HCT116 (cell line): ENCODE measurements at regions not wholly inside any gene's neighbourhood (a gene's known extent, or its start where the extent isn't known, plus 50 kb on each side); places are given as distances from the start of the nearest gene placed in this dataset.

Experiments
- ATAC-seq: fragments of 200-7000 bp; cut with Tn5 transposase; 2 replicates; pipeline ENCODE4 v1.9.1; 2020; ENCODE audit warnings: mild to moderate bottlenecking, moderate library complexity
- BruUV-seq: library from RNA; stranded (reverse); fragments of 400-500 nt; replicated peaks from 2 replicates; lab custom pipeline; 2021; lab: Mats Ljungman, UMichigan
- CTCF ChIA-PET: fragments of 300-600 bp; sonication (Branson Sonifier 250); formaldehyde crosslinking; loops from one replicate; lab custom pipeline; 2021; ENCODE audit warnings: antibody characterized with exemption; lab: Charles Lee
- POLR2A ChIA-PET: fragments of 300-600, 350-600 bp; sonication (Branson Sonifier 250); formaldehyde crosslinking; loops from one replicate; lab custom pipeline; 2021; ENCODE audit warnings: antibody characterized with exemption; lab: Charles Lee
- RAD21 ChIA-PET, 2 experiments: fragments of 300-600 bp; sonication (Branson Sonifier 250); formaldehyde crosslinking; loops; one replicate each; lab custom pipeline; 2023; ENCODE audit warnings: low total read pairs in 2 of 2; ENCODE audit not compliant: uncharacterized antibody in 2 of 2, unreplicated experiment in 2 of 2, low non-redundant PET in 1 of 2; lab: Charles Lee
- DNase-seq: peaks from one replicate; pipeline ENCODE4 v3.0.0-alpha.2; 2010; ENCODE audit warnings: low read depth, low spot score
- H2AFZ ChIP-seq: fragments of 200-600 bp; shearing (Covaris generic), sonication (generic); 2 replicates; pipeline ENCODE4 v1.6.1; 2017; ENCODE audit warnings: low read depth, mixed run types, mixed read lengths, antibody characterized with exemption, low read length; ENCODE audit not compliant: poor library complexity, severe bottlenecking
- H3K27ac ChIP-seq: 2 replicates; pipeline ENCODE4 v1.5.1; 2012; ENCODE audit warnings: low read depth, low read length
- H3K27me3 ChIP-seq: fragments of 200-600 bp; sonication (generic); 2 replicates; pipeline ENCODE4 v1.6.1; 2016; ENCODE audit warnings: mixed run types, low read length, mixed read lengths; ENCODE audit not compliant: insufficient read depth
- H3K36me3 ChIP-seq, 2 experiments: fragments of 200-500 bp in 1 of 2; fragments of 200-600 bp in 1 of 2; sonication (Bioruptor generic) in 1 of 2; sonication (generic) in 1 of 2; 2 replicates each; pipeline versions ENCODE4 v1.5.1 to v1.6.1; 2014 to 2016; ENCODE audit warnings: low read length in 2 of 2, inconsistent platforms in 1 of 2, mixed read lengths in 1 of 2, mixed run types in 1 of 2; ENCODE audit not compliant: insufficient read depth in 2 of 2, control insufficient read depth in 1 of 2
- H3K4me1 ChIP-seq, 2 experiments: fragments of 200-600 bp in 1 of 2; sonication (generic) in 1 of 2; 2 replicates each; pipeline versions ENCODE4 v1.5.1 to v1.6.1; 2012 to 2017; ENCODE audit warnings: low read length in 2 of 2, inconsistent platforms in 1 of 2, mild to moderate bottlenecking in 1 of 2, mixed read lengths in 1 of 2, mixed run types in 1 of 2, moderate library complexity in 1 of 2; ENCODE audit not compliant: insufficient read depth in 2 of 2, control insufficient read depth in 1 of 2
- H3K4me2 ChIP-seq: fragments of 200-600 bp; sonication (generic); 2 replicates; pipeline ENCODE4 v1.6.1; 2017; ENCODE audit warnings: mixed run types, low read length, mixed read lengths
- H3K4me3 ChIP-seq, 2 experiments: fragments of 200-600 bp in 1 of 2; sonication (generic) in 1 of 2; replicated peaks in 1 of 2; 2 replicates each; pipeline ENCODE4 v1.5.1; 2011 to 2016; ENCODE audit warnings: low read length in 2 of 2, control low read depth in 1 of 2, low read depth in 1 of 2, mild to moderate bottlenecking in 1 of 2, mixed read lengths in 1 of 2, mixed run types in 1 of 2
- H3K79me2 ChIP-seq: fragments of 200-600 bp; sonication (generic); 2 replicates; pipeline ENCODE4 v1.6.1; 2017; ENCODE audit warnings: mild to moderate bottlenecking, mixed run types, low read length, moderate library complexity, mixed read lengths; ENCODE audit not compliant: insufficient read depth
- H3K9ac ChIP-seq: fragments of 200-600 bp; sonication (generic); 2 replicates; pipeline ENCODE4 v1.6.1; 2016; ENCODE audit warnings: low read length, mixed read lengths
- H3K9me2 ChIP-seq: fragments of 200-600 bp; sonication (generic), shearing (Covaris generic); 2 replicates; pipeline ENCODE4 v1.6.1; 2017; ENCODE audit warnings: mixed run types, mild to moderate bottlenecking, moderate library complexity; ENCODE audit not compliant: insufficient read depth
- H3K9me3 ChIP-seq, 2 experiments: fragments of 200-500 bp in 1 of 2; fragments of 200-600 bp in 1 of 2; sonication (Bioruptor generic) in 1 of 2; sonication (generic) in 1 of 2; 2 replicates each; pipeline ENCODE4 v1.6.1; 2014 to 2017; ENCODE audit warnings: low read length in 2 of 2, mixed read lengths in 2 of 2, inconsistent platforms in 1 of 2, low read depth in 1 of 2, mild to moderate bottlenecking in 1 of 2, mixed run types in 1 of 2, moderate library complexity in 1 of 2; ENCODE audit not compliant: control insufficient read depth in 1 of 2, insufficient read depth in 1 of 2
- H4K20me1 ChIP-seq: fragments of 200-600 bp; sonication (generic), shearing (Covaris generic); 2 replicates; pipeline ENCODE4 v1.6.1; 2017; ENCODE audit warnings: mixed run types, mild to moderate bottlenecking, moderate library complexity; ENCODE audit not compliant: insufficient read depth
- ATF3 ChIP-seq: IDR thresholded peaks from 2 replicates; pipeline ENCODE4 v1.6.1; 2012
- CBX3 ChIP-seq: IDR thresholded peaks from 2 replicates; pipeline ENCODE4 v1.6.1; 2012; ENCODE audit warnings: low read depth
- CEBPB ChIP-seq: IDR thresholded peaks from 2 replicates; pipeline ENCODE4 v1.6.1; 2012; ENCODE audit warnings: low read depth
- CTCF ChIP-seq, 3 experiments: fragments of 200-600 bp in 1 of 3; sonication (generic) in 1 of 3; IDR thresholded peaks in 2 of 3; conservative IDR thresholded peaks in 1 of 3; 2 replicates each; pipeline ENCODE4 v1.5.1; 2012 to 2017; ENCODE audit warnings: low read depth in 2 of 3, low read length in 2 of 3, antibody characterized with exemption in 1 of 3, borderline replicate concordance in 1 of 3, control low read depth in 1 of 3, mild to moderate bottlenecking in 1 of 3, mixed read lengths in 1 of 3, mixed run types in 1 of 3, moderate library complexity in 1 of 3; ENCODE audit not compliant: insufficient read depth in 1 of 3
- EGR1 ChIP-seq: IDR thresholded peaks from 2 replicates; pipeline ENCODE4 v1.6.1; 2012; ENCODE audit warnings: low read depth
- ELF1 ChIP-seq: IDR thresholded peaks from 2 replicates; pipeline ENCODE4 v1.6.1; 2012; ENCODE audit warnings: low read depth, borderline replicate concordance
- EZH2 ChIP-seq: fragments of 200-600 bp; sonication (generic); IDR thresholded peaks from 2 replicates; pipeline ENCODE4 v1.6.1; 2017; ENCODE audit warnings: antibody characterized with exemption, mixed run types
- FOSL1 ChIP-seq: IDR thresholded peaks from 2 replicates; pipeline ENCODE4 v1.6.1; 2012; ENCODE audit warnings: low read depth
- MAX ChIP-seq: IDR thresholded peaks from 2 replicates; pipeline ENCODE4 v1.6.1; 2012
- POLR2A ChIP-seq: IDR thresholded peaks from 2 replicates; pipeline ENCODE4 v1.7.0; 2011; ENCODE audit warnings: borderline replicate concordance; ENCODE audit not compliant: insufficient read depth, insufficient read length; ENCODE audit errors: extremely low read depth
- RAD21 ChIP-seq: IDR thresholded peaks from 2 replicates; pipeline ENCODE4 v1.6.1; 2012; ENCODE audit warnings: low read depth, mild to moderate bottlenecking
- REST ChIP-seq: IDR thresholded peaks from 2 replicates; pipeline ENCODE4 v1.6.1; 2012; ENCODE audit warnings: low read depth
- SP1 ChIP-seq: IDR thresholded peaks from 2 replicates; pipeline ENCODE4 v1.6.1; 2012; ENCODE audit warnings: low read depth
- SRF ChIP-seq: IDR thresholded peaks from 2 replicates; pipeline ENCODE4 v1.6.1; 2012; ENCODE audit warnings: low read depth
- TCF7L2 ChIP-seq: IDR thresholded peaks from 2 replicates; pipeline ENCODE4 v1.7.0; 2011; ENCODE audit warnings: borderline replicate concordance, inconsistent platforms; ENCODE audit not compliant: insufficient read depth, insufficient read length; ENCODE audit errors: extremely low read depth
- YY1 ChIP-seq: IDR thresholded peaks from 2 replicates; pipeline ENCODE4 v1.6.1; 2011; ENCODE audit warnings: low read length, low read depth, moderate library complexity, mild to moderate bottlenecking; ENCODE audit not compliant: insufficient replicate concordance; ENCODE audit errors: extremely low read depth
- ZFX ChIP-seq: fragments of 450-650 bp; IDR thresholded peaks from 2 replicates; pipeline ENCODE4 v1.6.1; 2017
- ZNF274 ChIP-seq: fragments of 200-500 bp; sonication (Bioruptor generic); IDR thresholded peaks from 2 replicates; pipeline ENCODE4 v1.6.1; 2014; ENCODE audit warnings: mild to moderate bottlenecking, low read depth, low read length, inconsistent platforms
- intact Hi-C: fragments of 100-400 bp; cut with micrococcal nuclease; formaldehyde crosslinking; loops from 2 replicates; pipeline ENCODE4 v1.10.0; 2022

- Histone ChIP-seq H2AFZ (no peak overlapping the region), H3K27me3 (no peaks in the 10 kb centered on the region), H3K27ac (no peak overlapping the region), H3K9ac (no peak overlapping the region), H3K36me3 (no peaks in the 10 kb centered on the region), H3K4me1 (peaks cover 0 to 5% of the 10 kb centered on the region in 2 experiments; a peak in 3 of 4 replicates), H3K4me3 (no peak overlapping the region), H3K9me3 (no peaks in the 10 kb centered on the region), H3K79me2 (no peaks in the 10 kb centered on the region), H4K20me1 (no peaks in the 10 kb centered on the region), H3K9me2 (no peaks in the 10 kb centered on the region), H3K4me2 (no peak overlapping the region)
- CTCF ChIA-PET: no interaction called here
- TF ChIP-seq EZH2 (no peak), ATF3 (no peak), CTCF (IDR thresholded peaks at IDR 0.05 in 2 of 3, conservative IDR thresholded peaks at IDR 0.05 in 1 of 3; ENCODE audit: borderline replicate concordance in 1 of 3, insufficient read depth in 1 of 3, low read depth in 2 of 3, low read length in 2 of 3) (no peak), ZNF274 (no peak), ZFX (no peak), EGR1 (no peak), YY1 (no peak), FOSL1 (no peak), CBX3 (no peak), MAX (no peak), ELF1 (no peak), RAD21 (no peak), REST (no peak), TCF7L2 (no peak), SP1 (no peak), CEBPB (no peak), POLR2A (no peak), SRF (no peak)
- DNase-seq (no peak), ATAC-seq (no peak)
- RAD21 ChIA-PET: no interaction called here
- POLR2A ChIA-PET: interaction anchor here (0.5 kb wide), 1 partner anchor 1437 kb away, joined by 3 read pairs; no protein-coding TSS in a partner anchor
- BruUV-seq: no TSS peak
- intact Hi-C loops: no loop called here
Measured at GRCh38 chr4:103370336-103370735, 172.2 kb upstream of the CENPE start.
